SU-DHL-6 (cell line): ENCODE measurements at regions not wholly inside any gene's neighbourhood (a gene's known extent, or its start where the extent isn't known, plus 50 kb on each side); places are given as distances from the start of the nearest gene placed in this dataset.

Experiments used
- H2AFZ ChIP-seq: fragments of 200-600 bp; sonication (generic); 2 replicates; pipeline ENCODE4 v1.6.1; 2014; ENCODE audit warnings: low read depth, mild to moderate bottlenecking, moderate library complexity, mixed read lengths, antibody characterized with exemption, low read length; ENCODE audit not compliant: severe bottlenecking
- H3F3A ChIP-seq: fragments of 200-600 bp; shearing (Covaris generic); 2 replicates; pipeline ENCODE4 v1.6.0; 2016; ENCODE audit warnings: antibody characterized with exemption, mild to moderate bottlenecking; ENCODE audit not compliant: insufficient read depth
- H3K27ac ChIP-seq: fragments of 200-600 bp; sonication (generic); 2 replicates; pipeline ENCODE4 v1.5.1; 2016; ENCODE audit warnings: low read depth, mild to moderate bottlenecking, low read length, moderate library complexity, mixed read lengths
- H3K27me3 ChIP-seq: fragments of 200-600 bp; sonication (generic), shearing (Covaris generic); 2 replicates; pipeline ENCODE4 v1.6.0; 2014; ENCODE audit warnings: mild to moderate bottlenecking, low read length
- H3K36me3 ChIP-seq: fragments of 200-600 bp; sonication (generic); 2 replicates; pipeline ENCODE4 v1.6.1; 2014; ENCODE audit warnings: mild to moderate bottlenecking, low read length, mixed read lengths
- H3K4me2 ChIP-seq: fragments of 300-600, 200-600 bp; shearing (Covaris generic), sonication (generic); 2 replicates; pipeline ENCODE4 v1.6.0; 2014; ENCODE audit warnings: low read length, low read depth, mild to moderate bottlenecking; ENCODE audit not compliant: poor library complexity, severe bottlenecking
- H3K4me3 ChIP-seq: fragments of 200-600 bp; sonication (generic); 2 replicates; pipeline ENCODE4 v1.5.1; 2014; ENCODE audit warnings: antibody characterized with exemption, low read length, mild to moderate bottlenecking, mixed read lengths; ENCODE audit not compliant: insufficient read depth, poor library complexity, severe bottlenecking
- H3K79me2 ChIP-seq: fragments of 200-600 bp; sonication (generic); 2 replicates; pipeline ENCODE4 v1.6.1; 2014; ENCODE audit warnings: mild to moderate bottlenecking, low read length, moderate library complexity; ENCODE audit not compliant: insufficient read depth
- H3K9ac ChIP-seq: fragments of 200-600 bp; sonication (generic); 2 replicates; pipeline ENCODE4 v1.7.0; 2014; ENCODE audit warnings: mild to moderate bottlenecking, low read length
- H3K9me2 ChIP-seq: fragments of 200-600 bp; sonication (generic); replicated peaks from 2 replicates; pipeline ENCODE4 v1.6.1; 2014; ENCODE audit warnings: low read length; ENCODE audit not compliant: insufficient read depth
- H3K9me3 ChIP-seq: fragments of 200-600 bp; sonication (generic); 2 replicates; pipeline ENCODE4 v1.6.1; 2014; ENCODE audit warnings: low read length, mixed read lengths; ENCODE audit not compliant: insufficient read depth
- H4K20me1 ChIP-seq: fragments of 200-600 bp; sonication (generic); 2 replicates; pipeline ENCODE4 v1.6.1; 2014; ENCODE audit warnings: low read depth, mild to moderate bottlenecking, antibody characterized with exemption, low read length, moderate library complexity, mixed read lengths
- EZH2phosphoT487 ChIP-seq: fragments of 200-600 bp; sonication (generic), shearing (Covaris generic); conservative IDR thresholded peaks from 2 replicates; pipeline ENCODE4 v1.6.1; 2018; ENCODE audit warnings: mild to moderate bottlenecking, antibody characterized with exemption, low read length, moderate library complexity, mixed read lengths
- TF ChIP-seq, protein P1 (sequence below): fragments of 200-600 bp; sonication (generic); IDR thresholded peaks from one replicate; pipeline ENCODE4 v1.5.1; 2017; ENCODE audit warnings: antibody characterized with exemption, mild to moderate bottlenecking, low read length, moderate library complexity; ENCODE audit not compliant: insufficient read depth, poor library complexity, severe bottlenecking

DNA sequence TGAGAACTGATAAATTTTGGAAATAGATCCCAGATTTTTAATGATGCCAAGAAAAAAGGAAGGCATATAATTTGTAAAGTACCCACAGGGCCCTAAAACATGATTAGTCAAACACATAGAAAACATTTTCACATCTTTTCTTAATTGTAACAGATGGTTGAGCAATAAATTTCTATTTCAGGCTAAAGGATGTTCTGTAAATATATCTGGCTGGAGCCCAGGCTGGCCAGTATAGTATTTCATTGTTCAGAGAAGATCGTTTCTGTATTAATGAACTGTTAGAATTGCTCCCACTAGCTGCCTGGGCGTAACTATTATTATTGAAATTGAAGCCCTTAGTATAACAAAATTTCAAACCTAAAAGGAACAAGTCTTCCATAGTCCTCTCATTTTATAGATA is 105.3 kb upstream of the SMC2 start:
- H3K4me3 ChIP-seq = no peak overlapping the region
- no peaks in the 10 kb centered on the region for H3K79me2 ChIP-seq
- no peaks in the 10 kb centered on the region for H4K20me1 ChIP-seq
- no peaks in the 10 kb centered on the region for H3K36me3 ChIP-seq
- no peaks in the 10 kb centered on the region for H3K9me2 ChIP-seq
- TF ChIP-seq EZH2phosphoT487 = no peak
- TF ChIP-seq, protein P1, sequence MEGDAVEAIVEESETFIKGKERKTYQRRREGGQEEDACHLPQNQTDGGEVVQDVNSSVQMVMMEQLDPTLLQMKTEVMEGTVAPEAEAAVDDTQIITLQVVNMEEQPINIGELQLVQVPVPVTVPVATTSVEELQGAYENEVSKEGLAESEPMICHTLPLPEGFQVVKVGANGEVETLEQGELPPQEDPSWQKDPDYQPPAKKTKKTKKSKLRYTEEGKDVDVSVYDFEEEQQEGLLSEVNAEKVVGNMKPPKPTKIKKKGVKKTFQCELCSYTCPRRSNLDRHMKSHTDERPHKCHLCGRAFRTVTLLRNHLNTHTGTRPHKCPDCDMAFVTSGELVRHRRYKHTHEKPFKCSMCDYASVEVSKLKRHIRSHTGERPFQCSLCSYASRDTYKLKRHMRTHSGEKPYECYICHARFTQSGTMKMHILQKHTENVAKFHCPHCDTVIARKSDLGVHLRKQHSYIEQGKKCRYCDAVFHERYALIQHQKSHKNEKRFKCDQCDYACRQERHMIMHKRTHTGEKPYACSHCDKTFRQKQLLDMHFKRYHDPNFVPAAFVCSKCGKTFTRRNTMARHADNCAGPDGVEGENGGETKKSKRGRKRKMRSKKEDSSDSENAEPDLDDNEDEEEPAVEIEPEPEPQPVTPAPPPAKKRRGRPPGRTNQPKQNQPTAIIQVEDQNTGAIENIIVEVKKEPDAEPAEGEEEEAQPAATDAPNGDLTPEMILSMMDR = no peak
- H3K9ac ChIP-seq = no peak overlapping the region
- no peak overlapping the region for H3K27ac ChIP-seq
- H3K9me3 ChIP-seq = no peaks in the 10 kb centered on the region
- H3F3A ChIP-seq = no peaks in the 10 kb centered on the region
- no peak overlapping the region for H2AFZ ChIP-seq
- no peak overlapping the region for H3K4me2 ChIP-seq
- H3K27me3 ChIP-seq = no peaks in the 10 kb centered on the region

GRCh38 chr9:103990311-103990710 is 103.8 kb upstream of the SMC2 start:
- Histone ChIP-seq H3K27ac (no peak overlapping the region), H3K36me3 (no peaks in the 10 kb centered on the region), H3F3A (no peaks in the 10 kb centered on the region), H4K20me1 (no peaks in the 10 kb centered on the region), H3K4me2 (no peak overlapping the region), H3K79me2 (no peaks in the 10 kb centered on the region), H3K27me3 (no peaks in the 10 kb centered on the region), H3K9me2 (no peaks in the 10 kb centered on the region), H2AFZ (no peak overlapping the region), H3K4me3 (no peak overlapping the region), H3K9me3 (no peaks in the 10 kb centered on the region), H3K9ac (no peak overlapping the region)
- TF ChIP-seq, protein P1 = no peak
- no peak for TF ChIP-seq EZH2phosphoT487

- Histone ChIP-seq H2AFZ (no peak overlapping the region), H3K27ac (no peak overlapping the region), H3K4me3 (no peak overlapping the region), H4K20me1 (no peaks in the 10 kb centered on the region), H3K9ac (no peak overlapping the region), H3K36me3 (no peaks in the 10 kb centered on the region), H3K9me3 (no peaks in the 10 kb centered on the region), H3F3A (no peaks in the 10 kb centered on the region), H3K79me2 (no peaks in the 10 kb centered on the region), H3K9me2 (no peaks in the 10 kb centered on the region), H3K27me3 (no peaks in the 10 kb centered on the region), H3K4me2 (no peak overlapping the region)
- TF ChIP-seq EZH2phosphoT487 = no peak
- TF ChIP-seq, protein P1 = no peak
Observed at GRCh38 chr9:103991001-103991400, 103.1 kb upstream of the SMC2 start.

GRCh38 chr9:103991698-103992097 is 102.4 kb upstream of the SMC2 start:
- no peaks in the 10 kb centered on the region for H3K9me3 ChIP-seq
- H3F3A ChIP-seq = no peaks in the 10 kb centered on the region
- H3K4me2 ChIP-seq = no peak overlapping the region
- H3K27me3 ChIP-seq = no peaks in the 10 kb centered on the region
- no peak overlapping the region for H2AFZ ChIP-seq
- no peak overlapping the region for H3K9ac ChIP-seq
- no peaks in the 10 kb centered on the region for H4K20me1 ChIP-seq
- H3K9me2 ChIP-seq = no peaks in the 10 kb centered on the region
- TF ChIP-seq, protein P1 = no peak
- no peak for TF ChIP-seq EZH2phosphoT487
- H3K36me3 ChIP-seq = no peaks in the 10 kb centered on the region
- no peaks in the 10 kb centered on the region for H3K79me2 ChIP-seq
- no peak overlapping the region for H3K27ac ChIP-seq
- H3K4me3 ChIP-seq = no peak overlapping the region
